Tibial artery (tissue), 4 donors: ENCODE measurements at regions not wholly inside any gene's neighbourhood (a gene's known extent, or its start where the extent isn't known, plus 50 kb on each side); places are given as distances from the start of the nearest gene placed in this dataset.

ENCODE experiments used
- DNase-seq, 2 donors: peaks; one replicate each; pipeline ENCODE4 v3.0.0-alpha.2; 2019
- H3K27ac ChIP-seq, 2 donors: fragments of 200-600 bp; sonication (generic) in 1 of 2; 1 replicate in 1 of 2; 2 replicates in 1 of 2; pipeline ENCODE4 v1.5.1; 2018 to 2019; ENCODE audit warnings: mild to moderate bottlenecking in 1 of 2
- H3K27me3 ChIP-seq, 2 donors: fragments of 200-600 bp; sonication (generic) in 1 of 2; one replicate each; pipeline versions ENCODE4 v1.5.1 to v1.6.0; 2016 to 2019
- H3K36me3 ChIP-seq, 3 donors: fragments of 200-600 bp; sonication (generic) in 2 of 3; one replicate each; pipeline ENCODE4 v1.5.1; 2016 to 2019; ENCODE audit warnings: mild to moderate bottlenecking in 2 of 3
- H3K4me1 ChIP-seq, 4 donors: fragments of 200-600 bp; sonication (generic) in 2 of 4; 1 replicate in 3 of 4; 2 replicates in 1 of 4; pipeline ENCODE4 v1.5.1; 2016 to 2019
- H3K4me3 ChIP-seq, 2 donors: fragments of 200-600 bp; sonication (generic) in 1 of 2; 1 replicate in 1 of 2; 2 replicates in 1 of 2; pipeline ENCODE4 v1.5.1; 2018 to 2019; ENCODE audit warnings: mild to moderate bottlenecking in 2 of 2
- H3K9me3 ChIP-seq, 3 donors: fragments of 200-600 bp; sonication (generic) in 1 of 3; one replicate each; pipeline ENCODE4 v1.5.1; 2016 to 2019
- CTCF ChIP-seq, 2 experiments: fragments of 200-600 bp in 1 of 2; fragments of 450-650 bp in 1 of 2; IDR thresholded peaks; one replicate each; pipeline ENCODE4 v1.5.1; 2017 to 2019; ENCODE audit warnings: antibody characterized with exemption in 2 of 2, mild to moderate bottlenecking in 1 of 2, moderate library complexity in 1 of 2
- intact Hi-C: fragments of 100-400 bp; cut with DNase I; formaldehyde crosslinking; loops from one replicate; pipeline ENCODE4 v1.15.0; 2023; ENCODE audit warnings: low total_unique reads

- Histone ChIP-seq H3K9me3 (no peaks in the 10 kb centered on the region), H3K4me3 (no peak overlapping the region), H3K36me3 (no peaks in the 10 kb centered on the region), H3K4me1 (no peaks in the 10 kb centered on the region), H3K27me3 (no peaks in the 10 kb centered on the region), H3K27ac (no peak overlapping the region)
- DNase-seq = no peak
- no peak for TF ChIP-seq CTCF (IDR thresholded peaks at IDR 0.05)
- intact Hi-C loops = no loop called here
These were observed 844.3 kb downstream of the SI start for GRCh38 chr3:164233951-164234350.

- H3K36me3 ChIP-seq = no peaks in the 10 kb centered on the region
- no peaks in the 10 kb centered on the region for H3K27me3 ChIP-seq
- H3K4me1 ChIP-seq = no peaks in the 10 kb centered on the region
- TF ChIP-seq CTCF (IDR thresholded peaks at IDR 0.05) = no peak
- no peak overlapping the region for H3K27ac ChIP-seq
- H3K4me3 ChIP-seq = no peak overlapping the region
- no peak for DNase-seq
- intact Hi-C loops = no loop called here
- H3K9me3 ChIP-seq = no peaks in the 10 kb centered on the region
These were observed 846.6 kb downstream of the SI start for GRCh38 chr3:164231718-164232117.

GRCh38 chr3:164230385-164231094, 847.8 kb downstream of the SI start:
- no peak for DNase-seq
- TF ChIP-seq CTCF (IDR thresholded peaks at IDR 0.05) = no peak
- intact Hi-C loops = no loop called here

DNA sequence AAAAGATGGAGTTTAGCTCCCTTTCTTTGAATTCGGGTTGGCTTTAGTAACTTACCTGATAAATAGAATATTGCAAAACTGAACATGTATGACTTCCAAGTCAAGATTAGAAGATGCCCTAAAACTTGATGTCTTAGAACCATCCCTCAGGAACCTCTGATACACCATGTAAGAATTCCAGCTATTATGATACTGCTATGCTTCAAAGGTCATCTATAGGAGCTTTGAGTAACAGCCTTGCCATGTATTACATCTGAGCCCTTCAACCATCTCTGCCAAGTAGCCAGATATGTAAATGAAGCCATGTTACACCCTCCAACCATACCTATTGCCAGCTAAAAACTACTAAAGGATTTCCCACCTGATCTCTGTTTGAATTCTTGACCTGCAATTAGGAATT, 854.2 kb downstream of the SI start:
- intact Hi-C loops = no loop called here
- Histone ChIP-seq H3K9me3 (no peaks in the 10 kb centered on the region), H3K4me1 (no peaks in the 10 kb centered on the region), H3K27me3 (no peaks in the 10 kb centered on the region), H3K4me3 (no peak overlapping the region), H3K36me3 (no peaks in the 10 kb centered on the region), H3K27ac (no peak overlapping the region)
- TF ChIP-seq CTCF (IDR thresholded peaks at IDR 0.05) = no peak
- no peak for DNase-seq

More at GRCh38 chr3:164230385-164231094, 847.8 kb downstream of the SI start:
- H3K36me3 ChIP-seq = no peaks in the 10 kb centered on the region
- H3K27me3 ChIP-seq = no peaks in the 10 kb centered on the region
- no peaks in the 10 kb centered on the region for H3K9me3 ChIP-seq
- H3K27ac ChIP-seq = no peak overlapping the region
- H3K4me3 ChIP-seq = no peak overlapping the region
- H3K4me1 ChIP-seq = no peaks in the 10 kb centered on the region

GRCh38 chr3:164222197-164222596, 856.1 kb downstream of the SI start:
- TF ChIP-seq CTCF (IDR thresholded peaks at IDR 0.05) = no peak
- H3K4me1 ChIP-seq = no peaks in the 10 kb centered on the region
- no peaks in the 10 kb centered on the region for H3K27me3 ChIP-seq
- H3K4me3 ChIP-seq = no peak overlapping the region
- no peaks in the 10 kb centered on the region for H3K9me3 ChIP-seq
- H3K36me3 ChIP-seq = no peaks in the 10 kb centered on the region
- no peak overlapping the region for H3K27ac ChIP-seq
- DNase-seq = no peak
- intact Hi-C loops = no loop called here

- intact Hi-C loops = no loop called here
These were observed 857.0 kb downstream of the SI start for GRCh38 chr3:164221297-164221696.

More at GRCh38 chr3:164221297-164221696, 857.0 kb downstream of the SI start:
- no peak overlapping the region for H3K4me3 ChIP-seq
- no peak for DNase-seq
- TF ChIP-seq CTCF (IDR thresholded peaks at IDR 0.05) = no peak
- H3K9me3 ChIP-seq = no peaks in the 10 kb centered on the region
- no peaks in the 10 kb centered on the region for H3K4me1 ChIP-seq
- H3K36me3 ChIP-seq = no peaks in the 10 kb centered on the region
- no peaks in the 10 kb centered on the region for H3K27me3 ChIP-seq
- no peak overlapping the region for H3K27ac ChIP-seq
